GM12891 (cell line): ENCODE measurements at regions not wholly inside any gene's neighbourhood (a gene's known extent, or its start where the extent isn't known, plus 50 kb on each side); places are given as distances from the start of the nearest gene placed in this dataset.

ENCODE experiments used
- DNase-seq: peaks from one replicate; pipeline ENCODE4 v3.0.0; 2011; ENCODE audit warnings: low spot score; ENCODE audit not compliant: insufficient read length
- FAIRE-seq: peaks from 2 replicates; lab custom pipeline; 2011; peaks lifted over from hg19 to GRCh38; lab: Jason Lieb, UNC
- PAX5 ChIP-seq: IDR thresholded peaks from 2 replicates; pipeline ENCODE4 v1.6.1; 2011; ENCODE audit warnings: low read length, moderate library complexity, mild to moderate bottlenecking; ENCODE audit not compliant: insufficient read depth, severe bottlenecking
- POLR2A ChIP-seq: IDR thresholded peaks from 2 replicates; pipeline ENCODE4 v1.6.1; 2011; ENCODE audit warnings: low read depth, low read length, control low read depth
- POLR2AphosphoS5 ChIP-seq: IDR thresholded peaks from 2 replicates; pipeline ENCODE4 v1.6.1; 2011; ENCODE audit warnings: low read depth, low read length, control low read depth
- POU2F2 ChIP-seq: IDR thresholded peaks from 2 replicates; pipeline ENCODE4 v1.6.1; 2011; ENCODE audit warnings: low read depth, mild to moderate bottlenecking, control low read depth, low read length, moderate library complexity
- SPI1 ChIP-seq: IDR thresholded peaks from 2 replicates; pipeline ENCODE4 v1.6.1; 2011; ENCODE audit warnings: low read depth, low read length, control low read depth
- TAF1 ChIP-seq: IDR thresholded peaks from 2 replicates; pipeline ENCODE4 v1.6.1; 2011; ENCODE audit warnings: low read depth, low read length, control low read depth

GRCh38 chr14:86884498-86884897 is 1108.5 kb downstream of the GALC start:
- DNase-seq (no peak), FAIRE-seq (peak; percentile 5)
- TF ChIP-seq PAX5 (no peak), POU2F2 (no peak), TAF1 (no peak), POLR2AphosphoS5 (no peak), SPI1 (no peak), POLR2A (no peak)

DNA sequence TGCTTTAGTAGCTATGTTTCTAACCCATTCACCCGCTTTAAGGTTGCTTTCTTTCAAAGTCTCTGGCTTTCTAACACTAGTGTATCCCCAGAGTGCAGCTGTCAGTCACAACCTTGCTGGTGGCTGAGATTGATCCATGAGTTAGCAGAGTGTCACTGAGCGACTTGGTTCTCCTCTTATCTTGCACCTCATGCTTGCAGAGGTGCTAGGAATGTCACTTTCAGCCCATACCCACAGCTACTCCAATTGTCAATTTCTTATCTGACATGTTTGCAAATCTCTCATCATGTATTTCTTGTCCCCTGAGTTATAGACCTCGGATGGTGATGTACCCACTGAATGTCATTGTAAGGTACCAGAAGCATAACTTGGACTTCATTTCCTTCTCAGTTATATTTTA is 1110.2 kb downstream of the GALC start:
- no peak for TF ChIP-seq PAX5
- no peak for TF ChIP-seq POLR2A
- TF ChIP-seq SPI1, result no peak
- TF ChIP-seq POU2F2, result no peak
- TF ChIP-seq POLR2AphosphoS5, result no peak
- TF ChIP-seq TAF1, result no peak
- no peak for DNase-seq
- FAIRE-seq, result no peak

GRCh38 chr14:86865934-86866333 is 1127.0 kb downstream of the GALC start:
- no peak for TF ChIP-seq TAF1
- TF ChIP-seq POU2F2, result no peak
- no peak for TF ChIP-seq POLR2AphosphoS5
- no peak for TF ChIP-seq PAX5
- TF ChIP-seq SPI1, result no peak
- no peak for TF ChIP-seq POLR2A
- no peak for DNase-seq

DNA sequence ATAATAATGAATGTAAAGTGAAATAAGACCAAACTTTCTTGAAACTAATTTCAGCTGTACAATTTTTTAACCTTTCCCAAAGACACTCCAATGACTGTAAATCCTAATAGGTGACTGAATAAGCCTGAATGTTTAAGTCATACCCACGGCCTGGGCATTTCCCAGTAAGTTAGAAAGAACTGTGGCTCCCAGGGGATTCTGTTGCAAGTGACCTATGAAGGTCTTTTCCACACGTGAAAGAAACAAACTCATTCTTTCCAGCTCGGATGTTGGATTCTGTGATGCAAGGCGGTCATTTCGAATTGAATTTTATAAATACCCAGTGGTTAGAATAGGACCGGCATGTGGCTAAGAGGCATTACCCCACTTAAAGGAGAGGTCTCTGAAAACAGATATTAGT is 1134.4 kb downstream of the GALC start:
- DNase-seq (no peak), FAIRE-seq (no peak)
- TF ChIP-seq SPI1 (no peak), PAX5 (no peak), POLR2AphosphoS5 (no peak), POLR2A (no peak), POU2F2 (no peak), TAF1 (no peak)

More at GRCh38 chr14:86865934-86866333, 1127.0 kb downstream of the GALC start:
- no peak for FAIRE-seq

DNA sequence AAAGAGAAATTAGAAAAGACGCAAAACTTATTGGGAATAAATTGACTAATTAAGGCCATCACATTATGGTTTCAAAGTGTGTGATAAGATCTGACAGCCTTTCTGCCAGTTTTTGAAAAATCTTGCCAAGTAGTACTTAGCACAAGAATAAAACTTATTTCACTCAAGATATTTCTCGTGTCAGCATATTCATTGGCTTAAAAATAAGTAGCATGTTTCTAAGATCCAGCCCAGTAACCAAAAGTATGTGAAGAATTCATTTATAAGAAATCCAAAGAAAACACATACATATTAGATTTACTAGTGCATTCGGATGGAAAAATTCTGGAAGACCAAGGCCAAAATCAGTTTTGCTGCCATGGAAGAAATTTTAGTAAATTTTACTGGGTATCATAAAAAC is 1135.0 kb downstream of the GALC start:
- DNase-seq (no peak), FAIRE-seq (no peak)
- TF ChIP-seq SPI1 (no peak), PAX5 (no peak), POLR2AphosphoS5 (no peak), TAF1 (no peak), POLR2A (no peak), POU2F2 (no peak)

DNA sequence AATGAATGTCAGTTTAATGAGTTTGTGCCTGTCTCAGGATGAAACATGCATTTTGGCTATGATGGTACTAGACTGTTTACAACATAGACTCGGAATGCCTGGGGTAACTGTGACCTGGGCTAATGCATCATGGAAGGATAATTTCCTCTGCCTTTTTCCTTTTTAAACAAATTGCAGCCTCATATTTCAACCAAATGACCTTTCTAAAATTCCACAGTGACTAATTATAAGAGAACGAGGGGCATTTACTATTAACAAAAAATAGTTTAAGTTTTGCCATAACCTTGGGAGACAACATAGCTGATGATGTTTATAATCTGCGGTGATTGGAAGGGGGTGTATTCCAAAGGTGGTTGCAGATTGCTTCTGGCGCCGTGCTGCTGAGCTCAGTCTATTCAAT is 1140.5 kb downstream of the GALC start:
- no peak for FAIRE-seq
- TF ChIP-seq POLR2A (no peak), POU2F2 (no peak), POLR2AphosphoS5 (no peak), SPI1 (no peak), PAX5 (no peak), TAF1 (no peak)
- DNase-seq, result no peak

GRCh38 chr14:86847140-86847539 is 1145.8 kb downstream of the GALC start:
- TF ChIP-seq POU2F2 (no peak), SPI1 (no peak), TAF1 (no peak), PAX5 (no peak), POLR2A (no peak), POLR2AphosphoS5 (no peak)
- DNase-seq (no peak), FAIRE-seq (no peak)

GRCh38 chr14:86838363-86838762 is 1154.6 kb downstream of the GALC start:
- TF ChIP-seq POLR2AphosphoS5 (no peak), POLR2A (no peak), POU2F2 (no peak), PAX5 (no peak)
- no peak for FAIRE-seq
- DNase-seq, result no peak

GRCh38 chr14:86826661-86827060 is 1166.3 kb downstream of the GALC start:
- DNase-seq (no peak), FAIRE-seq (no peak)
- TF ChIP-seq POLR2A (no peak), SPI1 (no peak)

GRCh38 chr14:86824167-86824566 is 1168.8 kb downstream of the GALC start:
- DNase-seq (no peak), FAIRE-seq (no peak)
- TF ChIP-seq TAF1, result no peak
- TF ChIP-seq POLR2AphosphoS5, result no peak
- no peak for TF ChIP-seq POU2F2

- no peak for FAIRE-seq
- DNase-seq, result no peak
- TF ChIP-seq POLR2A (no peak), POLR2AphosphoS5 (no peak), POU2F2 (no peak), SPI1 (no peak), TAF1 (no peak), PAX5 (no peak)
Observed at GRCh38 chr14:86823581-86823980, 1169.4 kb downstream of the GALC start.

DNA sequence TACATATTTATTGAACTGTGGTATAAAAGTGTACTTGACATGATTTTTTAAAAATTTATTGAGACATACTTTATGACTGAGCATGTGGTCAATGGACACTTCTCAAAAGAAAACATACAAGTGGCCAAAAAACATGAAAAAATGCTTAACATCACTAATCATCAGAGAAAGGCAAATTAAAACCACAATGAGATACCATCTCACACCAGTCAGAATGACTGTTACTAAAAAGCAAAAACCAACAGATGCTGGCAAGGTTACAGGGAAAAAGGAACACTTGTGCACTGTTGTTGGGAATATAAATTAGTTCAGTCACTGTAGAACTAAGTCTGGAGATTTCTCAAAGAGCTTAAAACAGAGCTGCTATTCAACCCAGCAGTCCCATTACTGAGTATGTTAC is 1177.6 kb downstream of the GALC start:
- no peak for FAIRE-seq

More for the DNA sequence above, 1177.6 kb downstream of the GALC start:
- no peak for DNase-seq
- no peak for TF ChIP-seq POLR2AphosphoS5
- TF ChIP-seq POU2F2, result no peak
- no peak for TF ChIP-seq SPI1
- no peak for TF ChIP-seq TAF1
- TF ChIP-seq POLR2A, result no peak
- no peak for TF ChIP-seq PAX5
